ENCODE measurements at regions not wholly inside any gene's neighbourhood (a gene's known extent, or its start where the extent isn't known, plus 50 kb on each side); places are given as distances from the start of the nearest gene placed in this dataset.

- H3K27ac ChIP-seq = no peak overlapping the region
- no peak overlapping the region for H3K4me3 ChIP-seq (ENCODE audit: low read depth, low read length)
- DNase-seq = no peak
- TF ChIP-seq, protein P1, sequence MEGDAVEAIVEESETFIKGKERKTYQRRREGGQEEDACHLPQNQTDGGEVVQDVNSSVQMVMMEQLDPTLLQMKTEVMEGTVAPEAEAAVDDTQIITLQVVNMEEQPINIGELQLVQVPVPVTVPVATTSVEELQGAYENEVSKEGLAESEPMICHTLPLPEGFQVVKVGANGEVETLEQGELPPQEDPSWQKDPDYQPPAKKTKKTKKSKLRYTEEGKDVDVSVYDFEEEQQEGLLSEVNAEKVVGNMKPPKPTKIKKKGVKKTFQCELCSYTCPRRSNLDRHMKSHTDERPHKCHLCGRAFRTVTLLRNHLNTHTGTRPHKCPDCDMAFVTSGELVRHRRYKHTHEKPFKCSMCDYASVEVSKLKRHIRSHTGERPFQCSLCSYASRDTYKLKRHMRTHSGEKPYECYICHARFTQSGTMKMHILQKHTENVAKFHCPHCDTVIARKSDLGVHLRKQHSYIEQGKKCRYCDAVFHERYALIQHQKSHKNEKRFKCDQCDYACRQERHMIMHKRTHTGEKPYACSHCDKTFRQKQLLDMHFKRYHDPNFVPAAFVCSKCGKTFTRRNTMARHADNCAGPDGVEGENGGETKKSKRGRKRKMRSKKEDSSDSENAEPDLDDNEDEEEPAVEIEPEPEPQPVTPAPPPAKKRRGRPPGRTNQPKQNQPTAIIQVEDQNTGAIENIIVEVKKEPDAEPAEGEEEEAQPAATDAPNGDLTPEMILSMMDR (IDR thresholded peaks at IDR 0.05; ENCODE audit: low read depth, low read length) = no peak
- H3K27me3 ChIP-seq (ENCODE audit: insufficient read depth, low read depth, severe bottlenecking) = peaks cover 50% of the 10 kb centered on the region
- no peaks in the 10 kb centered on the region for H3K36me3 ChIP-seq
- H3K9me3 ChIP-seq (ENCODE audit: severe bottlenecking) = no peaks in the 10 kb centered on the region
Measured at GRCh38 chr15:93583968-93584367, 495.0 kb upstream of the RGMA start.

DNA sequence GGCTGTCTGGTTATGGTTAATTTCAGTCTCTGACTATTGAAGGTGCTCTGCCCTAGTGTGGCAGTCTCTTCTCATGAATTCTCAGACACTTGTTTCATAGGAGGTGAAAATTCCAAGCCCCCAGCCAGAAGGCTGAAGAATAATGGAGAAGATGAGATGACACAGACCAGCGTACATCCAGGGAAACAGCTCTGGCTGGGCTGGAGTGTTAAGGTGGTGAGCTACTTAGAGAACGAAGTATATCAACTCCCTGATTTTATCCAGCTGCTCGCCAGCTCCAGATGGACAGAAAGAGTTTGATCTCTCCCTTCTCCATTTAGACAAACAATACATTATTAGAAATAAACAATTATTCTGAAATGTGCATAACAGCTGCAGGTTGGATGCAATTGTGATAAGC is 494.5 kb upstream of the RGMA start:
- Histone ChIP-seq H3K27me3 (ENCODE audit: insufficient read depth, low read depth, severe bottlenecking) (peaks cover 51% of the 10 kb centered on the region), H3K4me3 (ENCODE audit: low read depth, low read length) (no peak overlapping the region), H3K36me3 (no peaks in the 10 kb centered on the region), H3K9me3 (ENCODE audit: severe bottlenecking) (no peaks in the 10 kb centered on the region), H3K27ac (no peak overlapping the region)
- TF ChIP-seq, protein P1 (IDR thresholded peaks at IDR 0.05; ENCODE audit: low read depth, low read length) = no peak
- DNase-seq = no peak

DNA sequence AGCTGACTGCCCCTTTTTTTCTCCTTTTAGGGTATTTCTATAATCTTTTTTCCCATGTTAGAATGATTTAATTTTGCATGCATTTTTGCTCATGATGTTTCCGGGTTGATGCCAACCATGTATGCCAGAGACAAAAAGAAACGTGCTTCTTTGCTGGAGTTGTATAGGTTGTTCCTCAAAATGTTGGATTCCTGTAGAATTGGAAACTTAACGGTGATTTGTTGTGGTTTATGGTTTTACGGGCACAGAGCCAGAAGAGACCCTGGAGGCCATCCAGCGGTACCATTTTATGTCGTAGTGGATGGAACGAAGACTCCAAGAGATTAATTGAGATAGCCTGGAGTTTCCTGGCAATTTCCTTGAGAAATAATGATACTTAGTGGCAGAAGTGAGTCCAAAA is 481.5 kb upstream of the RGMA start:
- Histone ChIP-seq H3K4me3 (ENCODE audit: low read depth, low read length) (no peak overlapping the region), H3K27me3 (ENCODE audit: insufficient read depth, low read depth, severe bottlenecking) (peaks cover 66% of the 10 kb centered on the region), H3K27ac (no peak overlapping the region), H3K9me3 (ENCODE audit: severe bottlenecking) (no peaks in the 10 kb centered on the region), H3K36me3 (no peaks in the 10 kb centered on the region)
- DNase-seq = no peak
- TF ChIP-seq, protein P1 (IDR thresholded peaks at IDR 0.05; ENCODE audit: low read depth, low read length) = no peak

- no peaks in the 10 kb centered on the region for H3K9me3 ChIP-seq (ENCODE audit: severe bottlenecking)
- H3K27me3 ChIP-seq (ENCODE audit: insufficient read depth, low read depth, severe bottlenecking) = peaks cover 81% of the 10 kb centered on the region
- no peak overlapping the region for H3K4me3 ChIP-seq (ENCODE audit: low read depth, low read length)
- DNase-seq = no peak
- TF ChIP-seq, protein P1 (IDR thresholded peaks at IDR 0.05; ENCODE audit: low read depth, low read length) = no peak
- no peak overlapping the region for H3K27ac ChIP-seq
- no peaks in the 10 kb centered on the region for H3K36me3 ChIP-seq
Measured at GRCh38 chr15:93566762-93567161, 477.8 kb upstream of the RGMA start.

DNA sequence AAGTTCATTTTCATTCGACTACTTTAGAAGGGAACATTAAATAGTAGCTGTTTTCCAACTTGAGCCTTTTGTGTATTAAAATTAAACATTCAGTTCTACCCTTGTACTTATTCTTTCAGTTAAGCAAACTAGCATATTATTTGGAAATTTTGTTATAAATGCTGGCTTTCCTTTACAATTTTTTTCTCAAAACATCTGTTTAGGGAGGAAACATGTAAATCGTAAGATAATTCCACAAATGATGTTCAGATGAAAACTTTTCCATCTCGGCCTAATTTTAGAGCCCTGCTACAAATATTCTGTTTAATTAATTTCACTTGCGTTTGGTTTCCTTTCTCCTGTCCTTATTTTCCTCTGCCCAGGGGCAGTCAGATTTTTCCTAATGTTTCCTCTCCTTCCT is 476.2 kb upstream of the RGMA start:
- no peaks in the 10 kb centered on the region for H3K36me3 ChIP-seq
- no peak overlapping the region for H3K27ac ChIP-seq
- TF ChIP-seq, protein P1 (IDR thresholded peaks at IDR 0.05; ENCODE audit: low read depth, low read length) = no peak
- DNase-seq = no peak
- H3K9me3 ChIP-seq (ENCODE audit: severe bottlenecking) = no peaks in the 10 kb centered on the region
- no peak overlapping the region for H3K4me3 ChIP-seq (ENCODE audit: low read depth, low read length)
- H3K27me3 ChIP-seq (ENCODE audit: insufficient read depth, low read depth, severe bottlenecking) = peaks cover 78% of the 10 kb centered on the region

DNA sequence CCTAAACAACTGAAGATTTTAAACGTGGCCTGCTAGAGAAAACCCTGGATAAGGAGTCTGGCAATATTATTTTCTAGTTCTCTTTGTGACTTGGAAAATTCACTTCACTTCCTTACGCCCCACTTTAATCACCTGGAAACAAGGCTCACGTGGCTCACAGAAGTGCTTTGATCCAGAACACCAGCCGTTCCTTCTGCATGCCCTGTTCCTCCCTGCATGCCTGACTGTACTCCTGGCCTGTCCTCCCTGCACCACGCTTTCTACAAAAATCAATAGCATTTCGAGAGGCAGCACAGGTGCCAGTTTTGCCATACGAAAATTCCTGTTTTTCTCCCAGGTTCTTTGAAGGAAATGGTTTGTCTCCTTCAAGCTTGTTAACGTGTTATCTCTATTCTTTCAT is 474.2 kb upstream of the RGMA start:
- no peak for DNase-seq
- Histone ChIP-seq H3K36me3 (no peaks in the 10 kb centered on the region), H3K9me3 (ENCODE audit: severe bottlenecking) (no peaks in the 10 kb centered on the region), H3K27ac (no peak overlapping the region), H3K4me3 (ENCODE audit: low read depth, low read length) (no peak overlapping the region), H3K27me3 (ENCODE audit: insufficient read depth, low read depth, severe bottlenecking) (peaks cover 74% of the 10 kb centered on the region)
- TF ChIP-seq, protein P1 (IDR thresholded peaks at IDR 0.05; ENCODE audit: low read depth, low read length) = no peak
